ENCODE measurements at regions not wholly inside any gene's neighbourhood (a gene's known extent, or its start where the extent isn't known, plus 50 kb on each side); places are given as distances from the start of the nearest gene placed in this dataset.

DNA sequence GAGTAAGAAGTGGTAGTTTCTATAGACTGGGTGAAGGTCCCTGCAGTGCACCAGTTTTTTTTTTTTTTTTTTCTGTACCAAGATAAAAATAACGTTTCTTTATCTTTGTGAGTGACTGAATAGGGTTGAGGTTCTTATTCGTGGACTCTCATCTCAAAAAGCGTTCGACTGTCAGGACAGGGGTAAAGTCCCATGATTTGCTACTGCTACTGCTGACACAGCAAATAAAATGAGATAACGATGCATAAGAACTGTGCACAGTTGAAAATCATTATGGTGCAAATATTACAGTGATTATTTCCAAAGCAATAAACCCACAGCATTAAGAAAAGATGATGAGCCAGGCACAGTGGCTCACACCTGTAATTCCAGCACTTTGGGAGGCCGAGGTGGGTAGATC lies 482.0 kb upstream of the CHST9 start:
- TF ChIP-seq, protein P1, sequence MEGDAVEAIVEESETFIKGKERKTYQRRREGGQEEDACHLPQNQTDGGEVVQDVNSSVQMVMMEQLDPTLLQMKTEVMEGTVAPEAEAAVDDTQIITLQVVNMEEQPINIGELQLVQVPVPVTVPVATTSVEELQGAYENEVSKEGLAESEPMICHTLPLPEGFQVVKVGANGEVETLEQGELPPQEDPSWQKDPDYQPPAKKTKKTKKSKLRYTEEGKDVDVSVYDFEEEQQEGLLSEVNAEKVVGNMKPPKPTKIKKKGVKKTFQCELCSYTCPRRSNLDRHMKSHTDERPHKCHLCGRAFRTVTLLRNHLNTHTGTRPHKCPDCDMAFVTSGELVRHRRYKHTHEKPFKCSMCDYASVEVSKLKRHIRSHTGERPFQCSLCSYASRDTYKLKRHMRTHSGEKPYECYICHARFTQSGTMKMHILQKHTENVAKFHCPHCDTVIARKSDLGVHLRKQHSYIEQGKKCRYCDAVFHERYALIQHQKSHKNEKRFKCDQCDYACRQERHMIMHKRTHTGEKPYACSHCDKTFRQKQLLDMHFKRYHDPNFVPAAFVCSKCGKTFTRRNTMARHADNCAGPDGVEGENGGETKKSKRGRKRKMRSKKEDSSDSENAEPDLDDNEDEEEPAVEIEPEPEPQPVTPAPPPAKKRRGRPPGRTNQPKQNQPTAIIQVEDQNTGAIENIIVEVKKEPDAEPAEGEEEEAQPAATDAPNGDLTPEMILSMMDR (IDR thresholded peaks at IDR 0.05): no peak
- TF ChIP-seq EZH2 (IDR thresholded peaks at IDR 0.05) (no peak), EZH2phosphoT487 (IDR thresholded peaks at IDR 0.05) (no peak)
